Suprapubic skin (tissue), 4 donors: ENCODE measurements at regions not wholly inside any gene's neighbourhood (a gene's known extent, or its start where the extent isn't known, plus 50 kb on each side); places are given as distances from the start of the nearest gene placed in this dataset.

Experiments
- DNase-seq, 2 donors: peaks; one replicate each; pipeline ENCODE4 v3.0.0-alpha.2; 2019; ENCODE audit warnings: low spot score in 2 of 2
- H3K27ac ChIP-seq: fragments of 200-600 bp; sonication (generic); one replicate; pipeline ENCODE4 v1.5.1; 2019
- H3K27me3 ChIP-seq: fragments of 200-600 bp; sonication (generic); one replicate; pipeline ENCODE4 v1.5.1; 2019
- H3K36me3 ChIP-seq: fragments of 200-600 bp; sonication (generic); one replicate; pipeline ENCODE4 v1.5.1; 2019
- H3K4me1 ChIP-seq: fragments of 200-600 bp; sonication (generic); one replicate; pipeline ENCODE4 v1.5.1; 2019
- H3K4me3 ChIP-seq: fragments of 200-600 bp; sonication (generic); one replicate; pipeline ENCODE4 v1.5.1; 2019; ENCODE audit warnings: mild to moderate bottlenecking
- H3K9me3 ChIP-seq: fragments of 200-600 bp; sonication (generic); one replicate; pipeline ENCODE4 v1.5.1; 2019
- EP300 ChIP-seq: sonication (generic); formaldehyde crosslinking; IDR thresholded peaks from one replicate; pipeline ENCODE4 v1.6.1; 2017; ENCODE audit warnings: antibody characterized with exemption
- POLR2A ChIP-seq, 2 donors: fragments of 450-650 bp; IDR thresholded peaks; one replicate each; pipeline ENCODE4 v1.6.1; 2017; ENCODE audit warnings: antibody characterized with exemption in 2 of 2, mild to moderate bottlenecking in 2 of 2, moderate library complexity in 2 of 2
- POLR2AphosphoS5 ChIP-seq, 3 donors: sonication (generic); formaldehyde crosslinking; IDR thresholded peaks; one replicate each; pipeline ENCODE4 v1.6.1; 2017; ENCODE audit warnings: antibody characterized with exemption in 3 of 3
- WGBS: methylation state at CpG from one replicate; pipeline ENCODE4 v1.1.5; 2018; 5-methylcytosine and 5-hydroxymethylcytosine counted together
- TF ChIP-seq, protein P1 (sequence below), 2 donors: fragments of 200-600 bp in 1 of 2; fragments of 450-650 bp in 1 of 2; sonication (generic) in 1 of 2; IDR thresholded peaks; one replicate each; pipeline ENCODE4 v1.5.1; 2016 to 2019; ENCODE audit warnings: antibody characterized with exemption in 2 of 2, mild to moderate bottlenecking in 1 of 2, moderate library complexity in 1 of 2

DNA sequence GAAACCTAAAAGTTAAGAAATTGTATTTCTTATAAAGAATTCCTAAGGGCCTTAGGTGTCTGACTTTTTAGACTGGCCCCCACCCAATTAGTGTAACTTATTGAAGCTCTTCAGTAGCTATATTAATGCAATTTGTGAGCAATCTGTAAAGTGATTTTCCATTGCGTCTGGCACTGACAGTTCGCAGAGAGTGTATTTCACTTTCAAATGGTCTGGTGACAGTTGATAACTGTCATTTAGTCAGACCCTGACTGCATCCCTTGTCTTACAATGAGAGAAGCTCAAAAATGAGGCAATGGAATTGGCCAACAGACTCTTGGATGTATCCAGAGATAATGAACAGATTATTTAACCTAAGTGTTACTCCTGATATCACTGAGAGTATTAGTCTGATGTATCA, 351.8 kb downstream of the FRK start:
- Histone ChIP-seq H3K36me3 (no peaks in the 10 kb centered on the region), H3K27ac (no peak overlapping the region), H3K4me3 (no peak overlapping the region), H3K27me3 (no peaks in the 10 kb centered on the region), H3K9me3 (no peaks in the 10 kb centered on the region), H3K4me1 (no peaks in the 10 kb centered on the region)
- no peak for DNase-seq
- TF ChIP-seq POLR2AphosphoS5 (IDR thresholded peaks at IDR 0.05) = no peak
- TF ChIP-seq, protein P1, sequence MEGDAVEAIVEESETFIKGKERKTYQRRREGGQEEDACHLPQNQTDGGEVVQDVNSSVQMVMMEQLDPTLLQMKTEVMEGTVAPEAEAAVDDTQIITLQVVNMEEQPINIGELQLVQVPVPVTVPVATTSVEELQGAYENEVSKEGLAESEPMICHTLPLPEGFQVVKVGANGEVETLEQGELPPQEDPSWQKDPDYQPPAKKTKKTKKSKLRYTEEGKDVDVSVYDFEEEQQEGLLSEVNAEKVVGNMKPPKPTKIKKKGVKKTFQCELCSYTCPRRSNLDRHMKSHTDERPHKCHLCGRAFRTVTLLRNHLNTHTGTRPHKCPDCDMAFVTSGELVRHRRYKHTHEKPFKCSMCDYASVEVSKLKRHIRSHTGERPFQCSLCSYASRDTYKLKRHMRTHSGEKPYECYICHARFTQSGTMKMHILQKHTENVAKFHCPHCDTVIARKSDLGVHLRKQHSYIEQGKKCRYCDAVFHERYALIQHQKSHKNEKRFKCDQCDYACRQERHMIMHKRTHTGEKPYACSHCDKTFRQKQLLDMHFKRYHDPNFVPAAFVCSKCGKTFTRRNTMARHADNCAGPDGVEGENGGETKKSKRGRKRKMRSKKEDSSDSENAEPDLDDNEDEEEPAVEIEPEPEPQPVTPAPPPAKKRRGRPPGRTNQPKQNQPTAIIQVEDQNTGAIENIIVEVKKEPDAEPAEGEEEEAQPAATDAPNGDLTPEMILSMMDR (IDR thresholded peaks at IDR 0.05) = no peak
- no peak for TF ChIP-seq POLR2A (IDR thresholded peaks at IDR 0.05)
- TF ChIP-seq EP300 = no peak
- WGBS = 41% methylated on average over 2 of the region's 2 CpGs

DNA sequence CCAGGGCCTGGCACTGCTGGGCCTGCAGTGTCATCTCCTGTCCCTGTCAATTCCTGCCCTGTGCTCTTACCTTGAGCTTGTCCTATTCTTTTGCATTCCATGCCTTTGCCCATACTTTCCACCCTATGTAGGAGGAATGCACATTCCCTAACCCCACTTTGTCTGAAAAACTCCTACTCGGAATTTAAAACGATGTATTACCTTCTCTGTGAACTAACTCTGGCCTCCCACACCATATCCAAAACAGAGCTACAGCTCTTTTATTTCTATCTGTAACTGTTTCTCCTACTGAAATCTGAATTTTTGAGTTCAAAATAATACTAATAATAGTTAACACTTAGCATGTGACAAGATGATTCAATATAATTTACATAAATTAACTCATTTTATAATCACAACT, 353.7 kb downstream of the FRK start:
- DNase-seq = no peak
- H3K27me3 ChIP-seq = no peaks in the 10 kb centered on the region
- H3K4me1 ChIP-seq = no peaks in the 10 kb centered on the region
- no peak overlapping the region for H3K4me3 ChIP-seq
- 86% methylated on average over 2 of the region's 2 CpGs for WGBS
- H3K9me3 ChIP-seq = peaks cover 8% of the 10 kb centered on the region
- no peak overlapping the region for H3K27ac ChIP-seq
- TF ChIP-seq POLR2A (IDR thresholded peaks at IDR 0.05) = no peak
- TF ChIP-seq EP300 = no peak
- no peak for TF ChIP-seq POLR2AphosphoS5 (IDR thresholded peaks at IDR 0.05)
- TF ChIP-seq, protein P1 (IDR thresholded peaks at IDR 0.05) = no peak
- no peaks in the 10 kb centered on the region for H3K36me3 ChIP-seq

- TF ChIP-seq EP300 (no peak), POLR2AphosphoS5 (IDR thresholded peaks at IDR 0.05) (no peak), POLR2A (IDR thresholded peaks at IDR 0.05) (no peak)
- TF ChIP-seq, protein P1 (IDR thresholded peaks at IDR 0.05) = no peak
- no peaks in the 10 kb centered on the region for H3K36me3 ChIP-seq
- no peaks in the 10 kb centered on the region for H3K27me3 ChIP-seq
- DNase-seq = no peak
- no peak overlapping the region for H3K27ac ChIP-seq
- H3K9me3 ChIP-seq = peaks cover 8% of the 10 kb centered on the region
- no peak overlapping the region for H3K4me3 ChIP-seq
- H3K4me1 ChIP-seq = no peaks in the 10 kb centered on the region
Observed at GRCh38 chr6:115706324-115706723, 354.4 kb downstream of the FRK start.

- DNase-seq = no peak
- H3K9me3 ChIP-seq = peaks cover 8% of the 10 kb centered on the region
- TF ChIP-seq POLR2A (IDR thresholded peaks at IDR 0.05) (no peak), POLR2AphosphoS5 (IDR thresholded peaks at IDR 0.05) (no peak), EP300 (no peak)
- TF ChIP-seq, protein P1 (IDR thresholded peaks at IDR 0.05) = no peak
- H3K4me3 ChIP-seq = no peak overlapping the region
- H3K27me3 ChIP-seq = no peaks in the 10 kb centered on the region
- no peak overlapping the region for H3K27ac ChIP-seq
- WGBS = 90% methylated on average over 2 of the region's 3 CpGs
- H3K4me1 ChIP-seq = no peaks in the 10 kb centered on the region
- no peaks in the 10 kb centered on the region for H3K36me3 ChIP-seq
Observed at GRCh38 chr6:115704028-115704427, 356.7 kb downstream of the FRK start.

GRCh38 chr6:115691433-115691832, 369.3 kb downstream of the FRK start:
- TF ChIP-seq POLR2AphosphoS5 (IDR thresholded peaks at IDR 0.05) = no peak
- TF ChIP-seq, protein P1 (IDR thresholded peaks at IDR 0.05) = no peak
- no peak for TF ChIP-seq EP300
- TF ChIP-seq POLR2A (IDR thresholded peaks at IDR 0.05) = no peak
- Histone ChIP-seq H3K36me3 (no peaks in the 10 kb centered on the region), H3K27ac (no peak overlapping the region), H3K4me1 (no peaks in the 10 kb centered on the region), H3K27me3 (no peaks in the 10 kb centered on the region), H3K9me3 (peaks cover 7% of the 10 kb centered on the region), H3K4me3 (no peak overlapping the region)
- no peak for DNase-seq
